ENCODE measurements at regions not wholly inside any gene's neighbourhood (a gene's known extent, or its start where the extent isn't known, plus 50 kb on each side); places are given as distances from the start of the nearest gene placed in this dataset.

DNA sequence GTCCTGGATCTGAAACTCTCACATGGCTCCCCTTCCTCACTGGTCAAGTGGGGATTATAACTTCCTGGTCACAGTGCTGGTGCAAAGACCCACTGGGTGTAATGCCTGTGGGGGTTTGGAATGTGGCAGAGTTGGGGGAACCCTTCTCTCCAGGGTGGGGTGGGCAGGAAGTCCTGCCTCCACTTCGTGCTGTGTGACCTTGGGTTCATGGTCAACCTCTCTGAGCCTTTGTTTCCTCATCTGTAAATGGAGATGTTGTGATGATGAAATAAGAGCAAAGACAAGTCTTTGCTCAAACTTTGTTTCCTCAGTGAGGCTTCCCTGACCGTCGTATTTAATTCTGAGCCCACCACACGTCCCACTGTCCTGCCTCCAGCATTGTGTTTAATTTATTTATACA lies 564.7 kb downstream of the PTPRU start:
- TF ChIP-seq ZNF331 (CRISPR knock-in tag; IDR thresholded peaks at IDR 0.05): no peak
- TF ChIP-seq, protein P1, sequence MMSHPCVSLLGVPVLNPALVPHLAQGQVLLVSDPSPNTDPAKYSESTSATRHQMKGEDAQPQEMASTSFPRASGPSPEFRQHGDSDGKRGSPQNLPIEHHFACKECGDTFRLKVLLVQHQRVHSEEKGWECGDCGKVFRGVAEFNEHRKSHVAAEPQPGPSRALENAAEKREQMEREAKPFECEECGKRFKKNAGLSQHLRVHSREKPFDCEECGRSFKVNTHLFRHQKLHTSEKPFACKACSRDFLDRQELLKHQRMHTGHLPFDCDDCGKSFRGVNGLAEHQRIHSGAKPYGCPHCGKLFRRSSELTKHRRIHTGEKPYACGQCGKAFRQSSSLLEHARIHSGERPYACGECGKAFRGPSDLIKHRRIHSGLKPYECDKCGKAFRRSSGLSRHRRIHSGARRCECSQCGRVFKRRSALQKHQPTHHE (CRISPR knock-in tag; IDR thresholded peaks at IDR 0.05; ENCODE audit: borderline replicate concordance): no peak
- TF ChIP-seq, protein P2, sequence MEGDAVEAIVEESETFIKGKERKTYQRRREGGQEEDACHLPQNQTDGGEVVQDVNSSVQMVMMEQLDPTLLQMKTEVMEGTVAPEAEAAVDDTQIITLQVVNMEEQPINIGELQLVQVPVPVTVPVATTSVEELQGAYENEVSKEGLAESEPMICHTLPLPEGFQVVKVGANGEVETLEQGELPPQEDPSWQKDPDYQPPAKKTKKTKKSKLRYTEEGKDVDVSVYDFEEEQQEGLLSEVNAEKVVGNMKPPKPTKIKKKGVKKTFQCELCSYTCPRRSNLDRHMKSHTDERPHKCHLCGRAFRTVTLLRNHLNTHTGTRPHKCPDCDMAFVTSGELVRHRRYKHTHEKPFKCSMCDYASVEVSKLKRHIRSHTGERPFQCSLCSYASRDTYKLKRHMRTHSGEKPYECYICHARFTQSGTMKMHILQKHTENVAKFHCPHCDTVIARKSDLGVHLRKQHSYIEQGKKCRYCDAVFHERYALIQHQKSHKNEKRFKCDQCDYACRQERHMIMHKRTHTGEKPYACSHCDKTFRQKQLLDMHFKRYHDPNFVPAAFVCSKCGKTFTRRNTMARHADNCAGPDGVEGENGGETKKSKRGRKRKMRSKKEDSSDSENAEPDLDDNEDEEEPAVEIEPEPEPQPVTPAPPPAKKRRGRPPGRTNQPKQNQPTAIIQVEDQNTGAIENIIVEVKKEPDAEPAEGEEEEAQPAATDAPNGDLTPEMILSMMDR (CRISPR knock-in tag; IDR thresholded peaks at IDR 0.05): no peak
- no peak for TF ChIP-seq ZNF260 (CRISPR knock-in tag; IDR thresholded peaks at IDR 0.05; ENCODE audit: borderline replicate concordance, low read depth)
- no peak for TF ChIP-seq GPN1 (CRISPR knock-in tag; IDR thresholded peaks at IDR 0.05; ENCODE audit: borderline replicate concordance)
- TF ChIP-seq, protein P3, sequence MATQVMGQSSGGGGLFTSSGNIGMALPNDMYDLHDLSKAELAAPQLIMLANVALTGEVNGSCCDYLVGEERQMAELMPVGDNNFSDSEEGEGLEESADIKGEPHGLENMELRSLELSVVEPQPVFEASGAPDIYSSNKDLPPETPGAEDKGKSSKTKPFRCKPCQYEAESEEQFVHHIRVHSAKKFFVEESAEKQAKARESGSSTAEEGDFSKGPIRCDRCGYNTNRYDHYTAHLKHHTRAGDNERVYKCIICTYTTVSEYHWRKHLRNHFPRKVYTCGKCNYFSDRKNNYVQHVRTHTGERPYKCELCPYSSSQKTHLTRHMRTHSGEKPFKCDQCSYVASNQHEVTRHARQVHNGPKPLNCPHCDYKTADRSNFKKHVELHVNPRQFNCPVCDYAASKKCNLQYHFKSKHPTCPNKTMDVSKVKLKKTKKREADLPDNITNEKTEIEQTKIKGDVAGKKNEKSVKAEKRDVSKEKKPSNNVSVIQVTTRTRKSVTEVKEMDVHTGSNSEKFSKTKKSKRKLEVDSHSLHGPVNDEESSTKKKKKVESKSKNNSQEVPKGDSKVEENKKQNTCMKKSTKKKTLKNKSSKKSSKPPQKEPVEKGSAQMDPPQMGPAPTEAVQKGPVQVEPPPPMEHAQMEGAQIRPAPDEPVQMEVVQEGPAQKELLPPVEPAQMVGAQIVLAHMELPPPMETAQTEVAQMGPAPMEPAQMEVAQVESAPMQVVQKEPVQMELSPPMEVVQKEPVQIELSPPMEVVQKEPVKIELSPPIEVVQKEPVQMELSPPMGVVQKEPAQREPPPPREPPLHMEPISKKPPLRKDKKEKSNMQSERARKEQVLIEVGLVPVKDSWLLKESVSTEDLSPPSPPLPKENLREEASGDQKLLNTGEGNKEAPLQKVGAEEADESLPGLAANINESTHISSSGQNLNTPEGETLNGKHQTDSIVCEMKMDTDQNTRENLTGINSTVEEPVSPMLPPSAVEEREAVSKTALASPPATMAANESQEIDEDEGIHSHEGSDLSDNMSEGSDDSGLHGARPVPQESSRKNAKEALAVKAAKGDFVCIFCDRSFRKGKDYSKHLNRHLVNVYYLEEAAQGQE (IDR thresholded peaks at IDR 0.05; ENCODE audit: borderline replicate concordance in 1 of 2, low read depth in 1 of 2, low read length in 2 of 2): no peak
- no peak for TF ChIP-seq PAWR (CRISPR knock-in tag; IDR thresholded peaks at IDR 0.05; ENCODE audit: borderline replicate concordance)
- TF ChIP-seq MED1 (CRISPR knock-in tag; IDR thresholded peaks at IDR 0.05): no peak
- no peak for TF ChIP-seq ZNF660 (CRISPR knock-in tag; IDR thresholded peaks at IDR 0.05; ENCODE audit: borderline replicate concordance, low read depth)
- TF ChIP-seq BRD4 (CRISPR knock-in tag; IDR thresholded peaks at IDR 0.05): no peak
- TF ChIP-seq, protein P4, sequence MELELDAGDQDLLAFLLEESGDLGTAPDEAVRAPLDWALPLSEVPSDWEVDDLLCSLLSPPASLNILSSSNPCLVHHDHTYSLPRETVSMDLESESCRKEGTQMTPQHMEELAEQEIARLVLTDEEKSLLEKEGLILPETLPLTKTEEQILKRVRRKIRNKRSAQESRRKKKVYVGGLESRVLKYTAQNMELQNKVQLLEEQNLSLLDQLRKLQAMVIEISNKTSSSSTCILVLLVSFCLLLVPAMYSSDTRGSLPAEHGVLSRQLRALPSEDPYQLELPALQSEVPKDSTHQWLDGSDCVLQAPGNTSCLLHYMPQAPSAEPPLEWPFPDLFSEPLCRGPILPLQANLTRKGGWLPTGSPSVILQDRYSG (CRISPR knock-in tag; IDR thresholded peaks at IDR 0.05): no peak
- no peak for TF ChIP-seq ZNF484 (CRISPR knock-in tag; IDR thresholded peaks at IDR 0.05; ENCODE audit: borderline replicate concordance, low read depth)
- TF ChIP-seq ZNF616 (CRISPR knock-in tag; IDR thresholded peaks at IDR 0.05; ENCODE audit: low read depth): no peak
